ENCODE measurements at regions not wholly inside any gene's neighbourhood (a gene's known extent, or its start where the extent isn't known, plus 50 kb on each side); places are given as distances from the start of the nearest gene placed in this dataset.
"Not testable (repeated sequence)": the region's sequence is repeated elsewhere in the genome, so short reads cannot be mapped to it uniquely, and the experiment has no call there.

- Histone ChIP-seq H3K9ac (no peak overlapping the region), H3K27me3 (no peaks in the 10 kb centered on the region), H4K20me1 (no peaks in the 10 kb centered on the region), H3K4me2 (no peak overlapping the region), H3K4me1 (peaks cover 0 to 10% (median 6%) of the 10 kb centered on the region in 10 experiments; a peak in 5 of 20 replicates), H3K9me3 (replicated peaks in 1 of 11) (peaks cover 0 to 13% (median 7%) of the 10 kb centered on the region in 11 experiments; a peak in 13 of 22 replicates), H3K4me3 (no peak overlapping the region), H3K27ac (no peak overlapping the region), H3K36me3 (no peaks in the 10 kb centered on the region)
- TF ChIP-seq Cebpa-rat (IDR thresholded peaks at IDR 0.05), result no peak
Observed at GRCh38 chr3:161674402-161674801, 177.8 kb downstream of the OTOL1 start.

- peaks cover 0 to 16% (median 0%) of the 10 kb centered on the region in 11 experiments; a peak in 6 of 22 replicates for H3K9me3 ChIP-seq (replicated peaks in 1 of 11)
- H3K36me3 ChIP-seq, H3K27me3 ChIP-seq, H3K4me3 ChIP-seq, H4K20me1 ChIP-seq, H3K27ac ChIP-seq, H3K9ac ChIP-seq, H3K4me1 ChIP-seq, H3K4me2 ChIP-seq: not testable (repeated sequence)
Observed at GRCh38 chr3:161681831-161682230, 185.2 kb downstream of the OTOL1 start.

- Histone ChIP-seq H3K4me3 (no peak overlapping the region), H3K27me3 (no peaks in the 10 kb centered on the region), H3K9ac (no peak overlapping the region), H3K27ac (no peak overlapping the region), H3K9me3 (replicated peaks in 1 of 11) (peaks cover 0 to 20% (median 0%) of the 10 kb centered on the region in 11 experiments; a peak in 6 of 22 replicates), H4K20me1 (no peaks in the 10 kb centered on the region), H3K4me1 (peaks cover 0 to 5% (median 0%) of the 10 kb centered on the region in 10 experiments; a peak in 2 of 20 replicates), H3K36me3 (no peaks in the 10 kb centered on the region), H3K4me2 (no peak overlapping the region)
- no peak for TF ChIP-seq Cebpa-rat (IDR thresholded peaks at IDR 0.05)
Observed at GRCh38 chr3:161682715-161683114, 186.1 kb downstream of the OTOL1 start.

- Histone ChIP-seq H3K9me3 (replicated peaks in 1 of 11) (peaks cover 0 to 20% (median 0%) of the 10 kb centered on the region in 11 experiments; a peak in 6 of 22 replicates), H3K27ac (no peak overlapping the region), H3K4me1 (no peaks in the 10 kb centered on the region), H3K4me3 (no peak overlapping the region), H3K9ac (no peak overlapping the region), H4K20me1 (no peaks in the 10 kb centered on the region), H3K27me3 (no peaks in the 10 kb centered on the region), H3K4me2 (no peak overlapping the region), H3K36me3 (no peaks in the 10 kb centered on the region)
- TF ChIP-seq Cebpa-rat (IDR thresholded peaks at IDR 0.05), result no peak
Observed at GRCh38 chr3:161689584-161690298, 193.1 kb downstream of the OTOL1 start.

- Histone ChIP-seq H3K4me3 (no peak overlapping the region), H3K9ac (no peak overlapping the region), H3K27me3 (no peaks in the 10 kb centered on the region), H3K4me2 (no peak overlapping the region), H4K20me1 (no peaks in the 10 kb centered on the region), H3K36me3 (no peaks in the 10 kb centered on the region), H3K4me1 (no peaks in the 10 kb centered on the region), H3K27ac (no peak overlapping the region), H3K9me3 (replicated peaks in 1 of 11) (peaks cover 0 to 19% (median 0%) of the 10 kb centered on the region in 11 experiments; a peak in 6 of 22 replicates)
- no peak for TF ChIP-seq Cebpa-rat (IDR thresholded peaks at IDR 0.05)
Observed at GRCh38 chr3:161690299-161690620, 193.7 kb downstream of the OTOL1 start.

GRCh38 chr3:161691677-161692076, 195.1 kb downstream of the OTOL1 start:
- no peak overlapping the region for H3K9ac ChIP-seq
- H3K4me3 ChIP-seq, result no peak overlapping the region
- no peak overlapping the region for H3K27ac ChIP-seq
- H3K27me3 ChIP-seq, result no peaks in the 10 kb centered on the region
- H4K20me1 ChIP-seq, result no peaks in the 10 kb centered on the region
- no peaks in the 10 kb centered on the region for H3K4me1 ChIP-seq
- H3K36me3 ChIP-seq, result no peaks in the 10 kb centered on the region
- TF ChIP-seq Cebpa-rat (IDR thresholded peaks at IDR 0.05), result no peak
- peaks cover 0 to 5% (median 0%) of the 10 kb centered on the region in 11 experiments; a peak in 1 of 22 replicates for H3K9me3 ChIP-seq (replicated peaks in 1 of 11)
- H3K4me2 ChIP-seq, result no peak overlapping the region

DNA sequence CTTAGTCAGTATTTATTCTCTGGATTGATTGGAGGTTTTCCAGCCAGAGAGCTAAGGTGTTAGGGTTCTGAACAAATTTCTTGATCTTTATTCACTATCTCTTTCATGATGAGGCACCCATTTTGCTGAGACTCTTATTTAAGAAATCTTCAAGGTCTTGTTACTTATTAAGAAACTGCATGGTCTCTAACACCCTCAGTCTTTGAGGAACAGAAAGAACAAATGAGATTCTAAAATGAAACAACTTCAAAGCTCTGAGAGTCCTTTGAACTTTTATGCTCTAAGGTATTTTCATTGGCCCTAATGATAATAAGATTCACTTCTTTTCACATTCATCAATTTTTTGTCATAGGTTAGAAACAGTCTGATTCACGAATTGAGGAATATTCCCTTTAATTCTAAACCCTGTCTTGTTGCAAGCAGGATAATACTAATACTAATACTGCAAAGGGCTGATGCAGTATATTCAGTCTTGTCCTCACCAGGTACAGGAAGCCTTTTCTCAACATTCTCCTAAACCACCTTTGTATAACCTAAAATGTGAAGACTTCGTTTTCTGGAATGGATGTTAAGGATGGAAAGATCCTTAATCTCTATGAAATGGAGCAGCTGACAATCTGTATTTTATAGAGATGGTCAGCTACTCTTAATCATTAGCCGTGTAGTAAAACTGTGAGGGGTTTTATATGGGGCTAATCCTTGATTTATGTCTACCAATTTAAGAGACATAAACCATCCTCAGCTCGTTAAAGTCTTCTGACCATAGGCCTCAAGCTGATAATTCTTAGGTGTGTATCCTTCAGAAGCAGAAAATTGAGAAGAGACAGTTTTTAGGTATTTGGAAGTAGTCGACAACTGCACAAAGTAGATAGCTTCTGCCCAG, 198.3 kb downstream of the OTOL1 start:
- no peak overlapping the region for H3K4me2 ChIP-seq
- H3K4me3 ChIP-seq, result no peak overlapping the region
- no peaks in the 10 kb centered on the region for H3K27me3 ChIP-seq
- H4K20me1 ChIP-seq, result no peaks in the 10 kb centered on the region
- H3K36me3 ChIP-seq, result no peaks in the 10 kb centered on the region
- no peak for TF ChIP-seq Cebpa-rat (IDR thresholded peaks at IDR 0.05)
- H3K27ac ChIP-seq, result no peak overlapping the region
- no peaks in the 10 kb centered on the region for H3K4me1 ChIP-seq
- H3K9ac ChIP-seq, result no peak overlapping the region
- no peaks in the 10 kb centered on the region for H3K9me3 ChIP-seq (replicated peaks in 1 of 11)

- Histone ChIP-seq H3K27me3 (no peaks in the 10 kb centered on the region), H4K20me1 (no peaks in the 10 kb centered on the region), H3K9me3 (replicated peaks in 1 of 11) (no peaks in the 10 kb centered on the region), H3K4me1 (no peaks in the 10 kb centered on the region), H3K27ac (no peak overlapping the region), H3K4me3 (no peak overlapping the region), H3K9ac (no peak overlapping the region), H3K36me3 (no peaks in the 10 kb centered on the region), H3K4me2 (no peak overlapping the region)
- TF ChIP-seq Cebpa-rat (IDR thresholded peaks at IDR 0.05), result no peak
Observed at GRCh38 chr3:161695811-161696210, 199.2 kb downstream of the OTOL1 start.

DNA sequence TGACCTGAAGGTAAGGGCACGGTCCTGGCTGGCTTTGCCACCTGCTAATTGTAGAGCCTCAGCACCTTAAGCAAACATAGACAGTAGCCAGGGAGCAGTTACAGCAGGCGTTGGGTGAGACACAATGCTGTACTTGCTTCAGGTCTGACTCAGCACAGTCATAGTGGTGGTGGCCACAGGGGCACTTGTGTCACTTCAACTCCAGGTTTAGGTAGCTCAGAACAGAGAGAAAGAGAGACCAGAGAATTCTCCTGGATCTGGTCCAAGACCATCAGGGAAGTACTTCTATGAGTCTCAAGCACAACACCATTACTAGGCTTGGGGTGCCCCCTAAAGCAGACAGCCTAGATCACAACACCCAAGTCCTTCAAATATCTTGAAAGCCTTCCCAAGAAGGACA, 204.4 kb downstream of the OTOL1 start:
- TF ChIP-seq Cebpa-rat (IDR thresholded peaks at IDR 0.05), result no peak
- Histone ChIP-seq H3K27ac (no peak overlapping the region), H3K27me3 (no peaks in the 10 kb centered on the region), H3K4me2 (no peak overlapping the region), H4K20me1 (no peaks in the 10 kb centered on the region), H3K9me3 (replicated peaks in 1 of 11) (no peaks in the 10 kb centered on the region), H3K4me3 (no peak overlapping the region), H3K4me1 (no peaks in the 10 kb centered on the region), H3K9ac (no peak overlapping the region), H3K36me3 (no peaks in the 10 kb centered on the region)

DNA sequence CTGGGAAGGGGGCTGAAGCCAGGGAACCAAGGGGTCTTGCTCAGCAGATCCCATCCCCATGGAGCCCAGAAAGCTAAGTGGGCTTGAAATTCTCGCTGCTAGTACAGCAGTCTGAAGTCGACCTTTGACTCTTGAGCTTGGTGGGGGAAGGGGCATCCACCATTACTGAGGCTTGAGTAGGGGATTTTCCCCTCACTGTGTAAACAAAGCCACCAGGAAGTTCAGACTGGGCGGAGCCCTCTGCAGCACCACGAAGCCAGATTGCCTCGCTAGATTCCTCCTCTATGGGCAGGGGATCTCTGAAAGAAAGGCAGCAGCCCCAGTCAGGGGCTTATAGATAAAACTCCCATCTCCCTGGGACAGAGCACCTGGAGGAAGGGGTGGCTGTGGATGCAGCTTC, 210.6 kb downstream of the OTOL1 start:
- H3K27me3 ChIP-seq; H3K9me3 ChIP-seq (replicated peaks in 1 of 11); H3K27ac ChIP-seq; H3K36me3 ChIP-seq; H3K4me3 ChIP-seq; H3K9ac ChIP-seq; H4K20me1 ChIP-seq; H3K4me1 ChIP-seq: not testable (repeated sequence)
- H3K4me2 ChIP-seq, result peak overlapping the region in 2 of 11 experiments; percentile 5 to 25; a peak in 2 of 22 replicates

Measured in BLaER1 treated with 17β-estradiol and CSF1 and Interleukin-3, amounts not matched to agents 10 nM and 100 nM (cell line).